Activated T-cell treated with anti-CD3 and anti-CD28 coated beads for 48 hours (primary cell): ENCODE measurements at regions not wholly inside any gene's neighbourhood (a gene's known extent, or its start where the extent isn't known, plus 50 kb on each side); places are given as distances from the start of the nearest gene placed in this dataset.

Experiments used
- DNase-seq: peaks from one replicate; pipeline ENCODE4 v3.0.0-alpha.2; 2020; ENCODE audit warnings: low read depth

DNA sequence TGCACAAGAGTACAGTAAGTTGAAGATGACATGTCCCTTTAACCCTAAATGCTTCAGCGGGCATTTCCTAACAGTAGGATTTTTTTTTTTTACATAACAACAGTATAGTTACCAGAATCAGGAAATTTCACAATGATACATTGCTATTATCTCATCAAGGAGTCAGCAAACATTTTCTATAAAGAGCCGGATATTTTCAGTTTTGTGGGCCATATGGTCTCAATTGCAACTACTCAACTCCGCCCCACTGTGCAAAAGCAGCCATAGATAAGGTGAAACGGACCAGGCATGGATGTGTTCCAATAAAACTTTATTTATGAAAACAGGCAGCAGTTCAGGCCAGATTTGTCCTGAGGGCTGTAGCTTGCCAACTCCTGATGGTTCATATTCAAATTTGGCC, 130.6 kb downstream of the SMAD6 start:
- no peak for DNase-seq

DNA sequence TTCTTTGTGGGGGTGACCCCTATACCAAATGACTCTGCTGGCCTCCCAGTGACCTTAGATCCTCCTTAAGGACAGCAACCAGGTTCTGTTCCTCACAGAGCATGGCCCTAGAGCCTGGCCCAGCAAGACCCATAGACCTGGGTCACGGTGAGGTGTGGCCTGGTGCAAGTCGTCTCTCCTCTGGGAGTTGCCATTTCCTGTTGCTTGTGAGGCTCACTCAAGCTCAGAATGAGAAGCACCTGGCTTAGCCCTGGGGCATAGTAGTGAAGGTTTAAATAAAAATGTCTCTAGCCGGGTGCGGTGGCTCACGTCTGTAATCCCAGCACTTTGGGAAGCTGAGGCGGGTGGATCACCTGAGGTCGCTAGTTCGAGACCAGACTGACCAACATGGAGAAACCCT, 131.3 kb downstream of the SMAD6 start:
- DNase-seq = no peak

- no peak for DNase-seq
Measured at GRCh38 chr15:66833803-66834202, 131.8 kb downstream of the SMAD6 start.

DNA sequence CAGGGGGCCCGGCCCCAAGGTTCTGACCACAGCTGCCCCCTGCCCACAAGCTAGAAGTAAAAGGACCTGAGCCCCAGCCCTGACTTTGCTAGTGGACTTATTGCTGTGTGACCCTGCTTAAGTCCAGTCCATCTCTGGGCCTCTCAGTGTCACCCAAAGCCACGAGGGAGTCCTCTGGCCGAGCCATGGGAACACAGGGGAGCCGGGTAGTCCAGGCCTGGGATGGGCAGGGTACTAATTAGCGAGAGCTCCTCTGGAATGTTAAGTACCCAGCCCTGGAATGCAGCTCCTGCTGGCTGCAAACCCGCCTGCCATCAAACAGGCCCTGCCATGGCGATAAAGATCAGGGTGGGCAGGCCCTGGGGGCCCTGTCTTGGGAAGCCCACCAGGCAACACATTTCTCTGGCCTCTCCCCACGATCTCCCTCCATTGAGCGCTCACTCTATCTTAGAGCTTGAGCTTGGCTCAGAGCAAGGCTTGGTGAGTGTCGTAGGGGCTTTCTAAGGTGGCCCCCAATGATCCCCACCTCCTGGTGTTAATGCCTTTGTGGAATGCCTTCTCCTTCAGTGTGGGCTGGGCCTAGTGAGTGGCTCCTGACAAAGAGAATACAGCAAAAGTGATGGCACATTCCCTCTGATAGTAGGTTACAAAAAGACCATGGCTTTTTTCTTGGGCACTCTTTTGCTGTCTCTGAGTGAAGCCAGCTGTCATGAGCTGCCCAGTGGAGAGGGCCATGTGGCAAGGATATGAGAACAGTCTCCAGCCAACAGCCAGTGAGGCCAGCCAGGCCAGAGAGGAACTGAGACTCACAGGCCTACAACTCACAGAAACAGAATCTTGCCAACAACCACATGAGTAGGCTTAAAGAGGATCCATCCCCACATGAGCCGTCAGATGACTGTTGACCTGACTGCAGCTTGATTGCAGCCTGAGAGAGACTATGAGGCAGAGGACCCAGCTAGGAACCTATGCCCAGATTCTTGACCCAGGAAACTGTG, 133.1 kb downstream of the SMAD6 start:
- DNase-seq = no peak

- DNase-seq = no peak
Measured at GRCh38 chr15:66836231-66837030, 134.4 kb downstream of the SMAD6 start.

- no peak for DNase-seq
Measured at GRCh38 chr15:66838202-66838601, 136.2 kb downstream of the SMAD6 start.

GRCh38 chr15:66838671-66839239, 136.7 kb downstream of the SMAD6 start:
- no peak for DNase-seq

- DNase-seq = no peak
Measured at GRCh38 chr15:66839506-66840112, 137.6 kb downstream of the SMAD6 start.

DNA sequence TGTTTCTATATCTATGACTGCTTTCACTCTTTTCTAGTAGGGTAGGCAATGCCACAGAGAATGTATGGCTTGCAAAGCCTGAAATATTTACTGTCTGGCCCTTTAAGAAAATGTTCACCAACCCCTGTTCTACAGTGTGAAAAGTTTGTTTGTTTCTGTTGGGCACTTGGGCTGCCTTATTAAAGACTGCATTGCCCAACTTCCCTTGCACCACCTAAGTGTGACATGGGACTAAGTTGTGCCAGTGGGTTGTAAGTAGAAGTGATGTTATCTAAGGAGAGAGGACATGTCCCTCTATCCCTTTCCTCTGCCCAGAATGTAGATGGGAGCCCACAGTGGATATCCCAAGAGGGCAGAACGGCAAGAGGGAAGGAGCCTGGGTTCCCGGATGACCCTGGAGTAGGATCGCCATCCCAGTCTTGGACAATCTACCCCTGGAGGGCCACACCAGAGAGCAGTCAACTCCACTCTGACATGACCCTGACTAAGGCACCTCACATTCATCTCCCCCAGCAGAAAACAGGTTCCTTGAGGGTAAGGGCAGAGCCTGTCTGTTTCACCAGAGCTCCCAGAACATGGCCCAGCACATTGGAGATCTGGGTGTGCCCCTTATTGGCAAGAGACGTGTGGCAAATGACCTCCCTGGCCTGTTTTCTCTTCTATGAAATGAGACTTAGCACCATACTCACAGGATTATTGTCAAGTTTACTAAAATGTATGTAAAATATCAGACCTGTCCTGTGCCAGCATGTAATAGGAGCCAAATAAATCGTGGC, 138.8 kb downstream of the SMAD6 start:
- no peak for DNase-seq

GRCh38 chr15:66841953-66842681, 140.1 kb downstream of the SMAD6 start:
- no peak for DNase-seq

GRCh38 chr15:66842710-66843441, 140.8 kb downstream of the SMAD6 start:
- DNase-seq = no peak

- DNase-seq = no peak
Measured at GRCh38 chr15:66843581-66843980, 141.5 kb downstream of the SMAD6 start.

DNA sequence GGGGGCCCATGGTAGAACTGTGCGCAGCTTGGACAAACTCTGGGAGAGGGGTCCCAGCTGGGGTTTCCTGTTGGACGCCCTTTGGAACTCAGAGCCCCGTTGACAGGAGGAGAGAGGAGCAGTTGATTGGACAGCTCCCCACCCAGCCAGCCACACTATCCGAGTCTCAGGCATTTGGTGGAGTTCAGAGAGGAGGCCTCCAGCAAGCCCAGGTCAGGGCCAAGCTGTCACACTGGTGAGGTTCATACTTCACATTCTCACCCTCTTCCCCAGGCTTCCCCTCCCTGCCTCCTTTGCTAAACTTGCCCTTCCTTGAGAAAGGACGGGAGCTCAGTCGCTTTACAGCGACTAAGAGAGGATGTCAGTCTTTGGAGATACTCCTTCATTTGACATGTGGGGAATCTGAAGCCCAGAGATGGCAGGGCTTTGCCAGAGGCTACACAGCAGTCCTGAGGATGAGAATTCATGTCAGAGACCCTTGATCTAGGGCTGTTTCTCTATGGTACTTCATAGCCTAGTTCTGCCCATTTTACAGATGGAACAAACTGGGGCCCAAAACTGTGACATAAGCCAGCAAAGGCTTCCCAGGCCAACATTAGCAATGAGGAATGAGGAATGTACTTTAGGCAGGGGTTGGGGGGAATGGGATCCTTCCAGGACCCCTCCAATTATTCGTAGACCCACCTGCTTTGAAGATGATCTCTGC, 142.2 kb downstream of the SMAD6 start:
- no peak for DNase-seq

GRCh38 chr15:66844747-66845145, 142.7 kb downstream of the SMAD6 start:
- DNase-seq = no peak

DNA sequence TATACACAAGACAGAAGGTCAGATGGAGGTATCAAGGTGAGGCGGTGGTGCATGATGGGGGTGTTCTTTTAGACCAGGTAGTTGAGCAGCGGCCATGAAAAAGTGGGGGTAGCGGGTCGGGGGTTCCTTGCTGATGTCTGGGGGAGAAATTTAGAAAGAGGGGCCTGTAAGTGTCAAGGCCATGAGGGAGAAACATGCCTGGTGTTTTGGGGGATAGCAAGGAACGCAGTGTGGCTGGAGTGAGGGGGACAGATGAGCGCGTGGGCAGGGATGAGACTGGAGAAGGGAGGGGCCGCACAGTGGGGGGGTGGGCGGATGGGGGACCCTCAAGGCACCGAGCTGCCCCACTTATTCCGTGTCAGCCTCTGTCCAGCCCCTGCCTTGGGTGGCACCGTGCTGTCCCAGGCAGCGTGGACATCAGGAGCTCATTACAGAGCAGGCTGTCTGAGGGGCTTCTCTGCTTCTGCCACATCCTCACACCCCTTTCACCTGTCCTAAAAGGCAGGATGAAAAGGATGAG, 143.3 kb downstream of the SMAD6 start:
- DNase-seq = no peak

- no peak for DNase-seq
Measured at GRCh38 chr15:66846031-66846430, 144.0 kb downstream of the SMAD6 start.

- no peak for DNase-seq
Measured at GRCh38 chr15:66846811-66847210, 144.8 kb downstream of the SMAD6 start.

- DNase-seq = no peak
Measured at GRCh38 chr15:66847565-66847991, 145.5 kb downstream of the SMAD6 start.

- DNase-seq = no peak
Measured at GRCh38 chr15:66848116-66848515, 146.1 kb downstream of the SMAD6 start.
